Ovary (tissue), 3 donors: ENCODE measurements at regions not wholly inside any gene's neighbourhood (a gene's known extent, or its start where the extent isn't known, plus 50 kb on each side); places are given as distances from the start of the nearest gene placed in this dataset.

Source experiments
- EP300 ChIP-seq: sonication (generic); formaldehyde crosslinking; IDR thresholded peaks from one replicate; pipeline ENCODE4 v1.6.1; 2017; ENCODE audit warnings: antibody characterized with exemption
- TF ChIP-seq, protein P1 (sequence below), 3 donors: fragments of 450-650 bp in 2 of 3; fragments of 200-600 bp in 1 of 3; IDR thresholded peaks; one replicate each; pipeline versions ENCODE4 v1.5.1 to v1.8.0; 2016 to 2022; ENCODE audit warnings: antibody characterized with exemption in 3 of 3, mild to moderate bottlenecking in 1 of 3
- donor health status: DM: no; HTN: no; CAD: no.

GRCh38 chr7:46850563-46851330, 731.2 kb downstream of the TNS3 start:
- TF ChIP-seq, protein P1, sequence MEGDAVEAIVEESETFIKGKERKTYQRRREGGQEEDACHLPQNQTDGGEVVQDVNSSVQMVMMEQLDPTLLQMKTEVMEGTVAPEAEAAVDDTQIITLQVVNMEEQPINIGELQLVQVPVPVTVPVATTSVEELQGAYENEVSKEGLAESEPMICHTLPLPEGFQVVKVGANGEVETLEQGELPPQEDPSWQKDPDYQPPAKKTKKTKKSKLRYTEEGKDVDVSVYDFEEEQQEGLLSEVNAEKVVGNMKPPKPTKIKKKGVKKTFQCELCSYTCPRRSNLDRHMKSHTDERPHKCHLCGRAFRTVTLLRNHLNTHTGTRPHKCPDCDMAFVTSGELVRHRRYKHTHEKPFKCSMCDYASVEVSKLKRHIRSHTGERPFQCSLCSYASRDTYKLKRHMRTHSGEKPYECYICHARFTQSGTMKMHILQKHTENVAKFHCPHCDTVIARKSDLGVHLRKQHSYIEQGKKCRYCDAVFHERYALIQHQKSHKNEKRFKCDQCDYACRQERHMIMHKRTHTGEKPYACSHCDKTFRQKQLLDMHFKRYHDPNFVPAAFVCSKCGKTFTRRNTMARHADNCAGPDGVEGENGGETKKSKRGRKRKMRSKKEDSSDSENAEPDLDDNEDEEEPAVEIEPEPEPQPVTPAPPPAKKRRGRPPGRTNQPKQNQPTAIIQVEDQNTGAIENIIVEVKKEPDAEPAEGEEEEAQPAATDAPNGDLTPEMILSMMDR (IDR thresholded peaks at IDR 0.05): no peak
- no peak for TF ChIP-seq EP300
